BLaER1 (cell line): ENCODE measurements at regions not wholly inside any gene's neighbourhood (a gene's known extent, or its start where the extent isn't known, plus 50 kb on each side); places are given as distances from the start of the nearest gene placed in this dataset.
A peak's percentile ranks its signal among the peaks of the same experiment; 100 is the strongest.

Experiments used
- H3K27ac ChIP-seq: shearing (Covaris generic); formaldehyde crosslinking; 2 replicates; pipeline ENCODE4 v1.8.1; 2022
- H3K27me3 ChIP-seq: shearing (Covaris generic); formaldehyde crosslinking; 2 replicates; pipeline ENCODE4 v1.8.1; 2022
- H3K36me3 ChIP-seq: shearing (Covaris generic); formaldehyde crosslinking; 2 replicates; pipeline ENCODE4 v1.8.1; 2022
- H3K4me1 ChIP-seq: shearing (Covaris generic); formaldehyde crosslinking; 2 replicates; pipeline ENCODE4 v1.8.1; 2022
- H3K4me2 ChIP-seq: shearing (Covaris generic); formaldehyde crosslinking; 2 replicates; pipeline ENCODE4 v1.8.1; 2022
- H3K4me3 ChIP-seq: shearing (Covaris generic); formaldehyde crosslinking; 2 replicates; pipeline ENCODE4 v1.8.1; 2022
- H3K9ac ChIP-seq: shearing (Covaris generic); formaldehyde crosslinking; 2 replicates; pipeline ENCODE4 v1.8.1; 2022
- H3K9me3 ChIP-seq: shearing (Covaris generic); formaldehyde crosslinking; 2 replicates; pipeline ENCODE4 v1.8.1; 2022
- H4K20me1 ChIP-seq: shearing (Covaris generic); formaldehyde crosslinking; 2 replicates; pipeline ENCODE4 v1.8.1; 2022
- Cebpa-rat ChIP-seq: shearing (Covaris generic); IDR thresholded peaks from 2 replicates; pipeline ENCODE4 v1.8.1; 2022

GRCh38 chr1:108027389-108027788, 62.4 kb upstream of the VAV3 start:
- 0 out of 2 replicates have a peak, but pooled peaks cover 4% of the 10 kb centered on the region for H3K36me3 ChIP-seq
- H3K4me1 ChIP-seq, result peaks cover 53% of the 10 kb centered on the region
- no peaks in the 10 kb centered on the region for H3K27me3 ChIP-seq
- peak overlapping the region; percentile 75 for H3K27ac ChIP-seq
- no peaks in the 10 kb centered on the region for H4K20me1 ChIP-seq
- H3K9ac ChIP-seq, result peak overlapping the region; percentile 41
- H3K4me3 ChIP-seq, result peak overlapping the region; percentile 13; the same call in 1 of the 2 replicates
- peaks cover 38% of the 10 kb centered on the region for H3K9me3 ChIP-seq
- H3K4me2 ChIP-seq, result peak overlapping the region; percentile 79
- no peak for TF ChIP-seq Cebpa-rat

GRCh38 chr1:108017698-108018097, 52.7 kb upstream of the VAV3 start:
- no peaks in the 10 kb centered on the region for H3K27me3 ChIP-seq
- H3K4me2 ChIP-seq, result peak overlapping the region; percentile 79
- no peak overlapping the region for H3K4me3 ChIP-seq
- no peak for TF ChIP-seq Cebpa-rat
- H3K36me3 ChIP-seq, result no peaks in the 10 kb centered on the region
- peak overlapping the region; percentile 63 for H3K27ac ChIP-seq
- peaks cover 35% of the 10 kb centered on the region for H3K4me1 ChIP-seq
- H4K20me1 ChIP-seq, result no peaks in the 10 kb centered on the region
- H3K9ac ChIP-seq, result no peak overlapping the region
- peaks cover 40% of the 10 kb centered on the region for H3K9me3 ChIP-seq

- peak overlapping the region; percentile 79 for H3K4me2 ChIP-seq
- H3K36me3 ChIP-seq, result no peaks in the 10 kb centered on the region
- H4K20me1 ChIP-seq, result no peaks in the 10 kb centered on the region
- no peak overlapping the region for H3K4me3 ChIP-seq
- H3K9me3 ChIP-seq, result peaks cover 30% of the 10 kb centered on the region
- H3K4me1 ChIP-seq, result peaks cover 35% of the 10 kb centered on the region
- H3K9ac ChIP-seq, result peak overlapping the region; percentile 25; the same call in 1 of the 2 replicates
- no peak for TF ChIP-seq Cebpa-rat
- H3K27me3 ChIP-seq, result no peaks in the 10 kb centered on the region
- H3K27ac ChIP-seq, result peak overlapping the region; percentile 63
Measured at GRCh38 chr1:108016451-108016920, 51.5 kb upstream of the VAV3 start.
